SK-N-SH (cell line): ENCODE measurements at regions not wholly inside any gene's neighbourhood (a gene's known extent, or its start where the extent isn't known, plus 50 kb on each side); places are given as distances from the start of the nearest gene placed in this dataset.

Source experiments
- CTCF ChIP-seq: fragments of 200-600 bp; sonication (generic); IDR thresholded peaks from 2 replicates; pipeline ENCODE4 v1.6.1; 2017; ENCODE audit warnings: antibody characterized with exemption, mild to moderate bottlenecking, moderate library complexity
- MAX ChIP-seq: IDR thresholded peaks from 2 replicates; pipeline ENCODE4 v1.4.0; 2012; ENCODE audit warnings: low read depth
- POLR2AphosphoS5 ChIP-seq: IDR thresholded peaks from 2 replicates; pipeline ENCODE4 v1.6.1; 2012; ENCODE audit warnings: low read depth, low read length
- ZBTB33 ChIP-seq: IDR thresholded peaks from 2 replicates; pipeline ENCODE4 v1.4.0; 2012; ENCODE audit warnings: low read depth, borderline replicate concordance

GRCh38 chr1:88488237-88488636, 195.8 kb upstream of the PKN2 start:
- TF ChIP-seq CTCF: no peak
- TF ChIP-seq ZBTB33: no peak
- no peak for TF ChIP-seq MAX
- TF ChIP-seq POLR2AphosphoS5: no peak
